NCI-H1694 treated with DMSO at 0.1 percent for 48 hours (cell line): ENCODE measurements at regions not wholly inside any gene's neighbourhood (a gene's known extent, or its start where the extent isn't known, plus 50 kb on each side); places are given as distances from the start of the nearest gene placed in this dataset.
A peak's percentile ranks its signal among the peaks of the same experiment; 100 is the strongest.
"Not testable (repeated sequence)": the region's sequence is repeated elsewhere in the genome, so short reads cannot be mapped to it uniquely, and the experiment has no call there.

Experiments used
- DNase-seq: peaks from one replicate; lab custom pipeline; 2025; lab: John Stamatoyannopoulos, UW

GRCh38 chr5:159645179-159645846 is 271.0 kb upstream of the ADRA1B start:
- no peak for DNase-seq

GRCh38 chr5:159650803-159651202 is 265.5 kb upstream of the ADRA1B start:
- DNase-seq, result no peak

DNA sequence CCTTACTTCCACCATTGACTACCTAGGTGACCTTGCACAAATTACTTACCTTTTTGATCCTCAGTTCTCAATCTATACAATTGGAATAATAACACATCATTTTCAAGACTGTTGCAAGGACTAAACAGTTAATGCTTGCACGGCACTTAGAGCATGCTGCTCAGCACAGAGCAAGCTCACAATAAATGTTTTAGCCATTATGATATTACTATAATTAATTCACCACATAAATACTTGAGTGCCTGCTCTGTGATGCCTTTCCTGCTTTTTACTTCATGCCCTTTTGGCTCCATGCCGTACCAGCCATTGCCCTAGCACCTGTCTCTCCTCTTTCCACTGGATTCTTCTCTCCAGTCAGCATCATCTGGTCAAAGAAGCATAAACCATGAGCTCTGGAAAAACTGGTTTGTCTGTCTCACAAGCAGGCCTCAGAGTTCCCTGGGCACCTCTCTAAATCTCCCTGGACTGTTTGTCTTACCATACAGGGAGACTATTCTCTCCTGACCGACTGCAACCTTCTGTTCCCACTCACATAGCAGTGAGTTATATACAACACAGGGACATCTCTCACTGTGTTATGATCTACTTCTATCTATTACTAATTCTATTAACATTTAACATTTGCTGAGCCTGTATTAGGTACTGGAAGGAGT is 260.4 kb upstream of the ADRA1B start:
- no peak for DNase-seq

DNA sequence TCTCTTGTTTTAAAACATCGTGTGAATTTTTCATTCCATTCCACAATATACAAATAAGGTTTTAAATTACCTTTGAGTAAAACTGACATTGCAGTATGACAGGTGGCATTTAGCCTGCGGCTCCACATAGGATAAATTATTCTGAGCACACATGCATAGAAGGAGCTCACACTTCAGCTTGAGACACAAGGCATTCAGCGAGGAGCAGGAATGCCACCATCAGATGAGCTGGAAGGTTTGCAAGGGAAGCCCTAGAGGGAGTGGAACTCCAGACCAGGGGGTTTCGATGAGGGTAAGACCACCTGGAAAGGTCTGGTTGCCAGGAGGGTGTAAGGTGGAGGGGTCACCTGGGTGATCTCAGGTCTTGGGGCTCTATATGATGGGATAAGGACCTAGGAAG is 259.0 kb upstream of the ADRA1B start:
- no peak for DNase-seq

DNA sequence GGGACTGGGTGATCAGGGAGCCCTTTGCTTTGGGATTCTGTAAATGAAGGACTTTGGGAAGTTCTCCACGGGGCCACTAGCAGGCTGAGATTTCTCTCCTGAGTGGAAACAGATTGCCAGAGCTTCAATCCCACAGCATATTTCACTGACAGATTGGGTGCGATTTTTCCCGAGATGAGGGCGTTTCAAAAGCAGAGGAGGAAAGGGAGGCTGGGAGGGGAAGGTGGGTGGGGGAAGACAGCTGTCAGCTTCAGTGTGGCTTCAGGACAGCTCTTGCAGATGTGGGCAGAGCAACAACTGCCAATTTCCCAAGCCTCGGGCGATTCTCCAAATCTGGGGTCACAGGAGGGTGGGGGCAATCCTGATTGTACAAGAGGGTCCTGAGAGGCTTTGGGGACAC is 258.5 kb upstream of the ADRA1B start:
- peak; percentile 33 for DNase-seq

- DNase-seq, result no peak
Measured at GRCh38 chr5:159658266-159658925, 257.9 kb upstream of the ADRA1B start.

- DNase-seq, result no peak
Measured at GRCh38 chr5:159660401-159660800, 255.9 kb upstream of the ADRA1B start.

- no peak for DNase-seq
Measured at GRCh38 chr5:159663986-159664385, 252.3 kb upstream of the ADRA1B start.

GRCh38 chr5:159667286-159667685 is 249.0 kb upstream of the ADRA1B start:
- no peak for DNase-seq

GRCh38 chr5:159668556-159668955 is 247.7 kb upstream of the ADRA1B start:
- DNase-seq, result no peak

DNA sequence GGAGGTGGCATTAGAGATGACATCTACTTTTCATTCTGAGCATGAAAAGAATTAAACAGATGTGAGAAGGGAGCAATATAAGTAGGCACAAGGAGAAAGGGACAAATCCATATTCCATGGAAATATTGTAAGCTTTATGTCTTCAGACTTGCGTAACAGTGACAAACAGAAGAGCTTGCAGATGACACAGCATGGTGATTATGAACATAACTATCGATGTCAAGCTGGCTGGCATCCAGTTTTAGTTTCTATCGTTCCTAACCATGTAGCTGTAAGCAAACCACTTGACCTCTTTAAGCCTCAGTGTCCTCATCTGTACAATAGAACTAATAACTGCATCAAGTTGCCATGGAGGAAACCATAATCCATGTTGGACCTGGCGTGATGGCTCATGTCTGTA is 246.7 kb upstream of the ADRA1B start:
- DNase-seq, result no peak

- no peak for DNase-seq
Measured at GRCh38 chr5:159671886-159672285, 244.4 kb upstream of the ADRA1B start.

DNA sequence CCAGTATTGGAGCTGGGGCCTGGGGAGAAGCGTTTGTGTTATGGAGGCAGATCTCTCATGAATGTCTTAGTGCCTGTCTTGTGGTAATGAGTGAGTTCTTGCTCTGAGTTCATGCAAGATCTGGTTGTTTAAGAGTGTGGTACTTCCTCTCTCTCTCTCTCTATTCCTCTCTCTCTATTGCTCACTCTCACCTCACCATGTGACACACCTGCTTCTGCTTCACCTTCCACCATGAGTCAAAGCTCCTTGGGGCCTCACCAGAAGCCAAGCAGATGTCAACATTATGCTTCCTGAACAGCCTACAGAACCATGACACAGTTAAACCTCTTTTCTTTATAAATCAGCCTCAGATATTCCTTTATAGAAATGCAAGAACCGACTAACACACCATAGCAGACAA is 242.7 kb upstream of the ADRA1B start:
- DNase-seq, result no peak

- no peak for DNase-seq
Measured at GRCh38 chr5:159678657-159679392, 237.5 kb upstream of the ADRA1B start.

DNA sequence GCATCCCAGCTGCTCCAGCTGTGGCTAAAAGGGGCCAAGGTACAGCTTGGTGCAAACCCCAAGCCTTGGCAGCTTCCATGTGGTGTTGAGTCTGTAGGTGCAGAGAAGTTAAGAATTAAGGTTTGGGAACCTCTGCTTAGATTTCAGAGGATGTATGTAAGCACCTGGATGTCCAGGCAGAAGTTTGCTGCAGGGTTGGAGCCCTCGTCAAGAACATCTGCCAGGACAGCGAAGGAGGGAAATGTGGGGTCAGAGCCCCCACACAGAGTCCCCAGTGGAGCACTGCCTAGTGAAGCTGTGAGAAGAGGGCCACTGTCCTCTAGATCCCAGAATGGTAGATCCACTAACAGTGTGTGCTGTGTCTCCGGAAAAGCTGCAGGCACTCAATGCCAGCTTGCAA is 236.2 kb upstream of the ADRA1B start:
- no peak for DNase-seq

DNA sequence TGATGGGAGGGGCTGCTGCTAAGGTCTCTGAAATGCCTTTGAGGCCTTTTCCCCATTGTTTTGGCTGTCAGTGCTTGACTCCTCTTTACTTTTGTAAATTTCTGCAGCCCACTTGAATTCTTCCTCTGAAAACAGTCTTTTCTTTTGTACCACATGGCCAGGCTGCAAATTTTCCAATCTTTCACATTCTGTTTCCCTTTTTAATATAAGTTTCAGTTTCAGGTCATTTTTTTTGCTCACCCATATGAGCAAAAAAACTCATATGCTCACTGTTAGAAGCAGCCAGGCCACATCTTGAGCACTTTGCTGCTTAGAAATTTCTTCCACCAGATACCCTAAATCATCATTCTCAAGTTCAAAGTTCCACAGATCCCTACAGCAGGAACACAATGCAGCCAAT is 234.6 kb upstream of the ADRA1B start:
- DNase-seq, result no peak

DNA sequence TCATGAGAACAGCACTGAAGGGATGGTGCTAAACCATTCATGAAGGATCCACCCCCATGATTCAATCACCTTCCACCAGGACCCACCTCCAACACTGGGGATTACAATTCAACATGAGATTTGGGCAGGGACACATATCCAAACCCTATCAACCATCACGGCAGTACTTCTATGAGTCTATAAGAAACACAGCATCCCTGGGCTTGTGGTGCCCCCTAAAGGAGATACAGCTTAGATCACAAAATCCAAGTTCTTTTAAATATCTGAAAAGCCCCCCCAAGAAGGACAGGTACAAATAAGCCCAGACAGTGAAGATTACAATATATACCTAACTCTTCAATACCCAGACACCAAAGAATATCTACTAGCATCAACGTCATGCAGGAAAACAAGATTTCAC is 233.7 kb upstream of the ADRA1B start:
- DNase-seq, result no peak

DNA sequence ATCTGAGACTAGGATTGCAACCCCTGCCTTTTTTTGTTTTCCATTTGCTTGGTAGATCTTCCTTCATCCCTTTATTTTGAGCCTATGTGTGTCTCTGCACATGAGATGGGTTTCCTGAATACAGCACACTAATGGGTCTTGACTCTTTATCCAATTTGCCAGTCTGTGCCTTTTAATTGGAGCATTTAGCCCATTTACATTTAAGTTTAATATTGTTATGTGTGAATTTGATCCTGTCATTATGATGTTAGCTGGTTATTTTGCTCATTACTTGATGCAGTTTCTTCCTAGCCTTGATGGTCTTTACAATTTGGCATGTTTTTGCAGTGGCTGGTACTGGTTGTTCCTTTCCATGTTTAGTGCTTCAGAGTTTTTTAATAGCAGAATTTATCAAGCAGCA is 228.4 kb upstream of the ADRA1B start:
- DNase-seq, result not testable (repeated sequence)

DNA sequence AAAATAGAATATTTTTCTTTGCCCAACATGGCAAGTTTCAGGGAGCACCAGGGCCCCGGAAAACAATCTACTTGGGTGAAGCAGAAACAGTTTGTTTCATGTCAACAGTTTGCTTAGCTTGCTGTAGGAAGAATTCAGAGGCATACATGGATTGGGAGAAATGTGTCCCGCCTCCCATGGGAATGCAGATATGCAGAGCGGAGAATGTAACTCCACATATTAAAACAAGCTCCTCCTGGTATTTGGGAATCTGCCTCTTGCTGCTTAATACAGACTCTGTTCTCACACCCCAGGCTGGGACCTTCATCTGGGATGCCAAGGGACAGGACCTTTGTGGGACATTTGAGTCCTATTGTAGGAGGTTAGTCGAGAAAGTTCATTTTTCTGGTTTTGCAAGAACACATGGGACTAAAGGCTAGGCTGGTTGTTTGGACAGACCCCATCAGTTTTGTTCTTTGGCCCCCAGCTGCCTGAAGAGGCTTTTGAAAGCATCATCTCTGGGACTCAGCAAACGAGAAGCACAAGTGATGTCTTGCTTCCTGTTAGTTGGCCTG is 220.5 kb upstream of the ADRA1B start:
- no peak for DNase-seq

DNA sequence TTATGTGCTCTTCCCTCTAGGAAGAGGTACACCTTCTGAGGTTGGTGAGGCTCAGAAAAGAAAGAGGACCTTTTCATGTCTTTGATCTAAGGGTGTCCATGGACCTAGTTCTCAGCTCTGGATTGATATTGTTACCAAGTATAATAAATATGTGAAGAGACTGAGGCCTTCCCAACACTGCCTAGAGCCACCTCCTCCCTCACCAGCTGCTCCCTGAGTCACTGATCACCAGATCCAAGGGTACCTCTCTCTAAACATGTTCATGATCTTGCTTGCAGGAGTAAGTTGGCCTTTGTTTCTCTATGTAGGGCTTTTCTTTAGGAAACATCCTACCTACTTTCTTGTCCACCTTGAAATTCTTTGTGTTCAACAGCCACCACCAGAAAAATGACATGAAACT is 218.8 kb upstream of the ADRA1B start:
- DNase-seq, result no peak

DNA sequence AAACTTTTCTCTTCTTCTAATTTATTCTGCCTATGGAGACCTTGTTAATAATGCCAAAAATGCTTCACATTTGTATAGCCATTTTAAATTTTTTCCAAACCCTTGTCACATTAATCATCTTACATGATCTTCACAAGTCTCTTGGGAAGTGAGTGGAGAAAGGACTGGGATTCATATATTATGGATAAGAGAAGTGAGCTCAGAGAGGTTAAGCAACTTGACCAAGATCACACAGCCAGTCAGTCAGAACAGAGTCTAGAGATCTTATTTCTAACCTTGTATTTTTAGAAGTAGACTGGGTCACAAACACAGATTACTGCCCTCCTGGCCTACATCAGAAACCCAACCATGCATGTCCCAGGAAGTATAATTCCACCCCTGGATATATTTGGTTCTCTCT is 218.0 kb upstream of the ADRA1B start:
- no peak for DNase-seq

DNA sequence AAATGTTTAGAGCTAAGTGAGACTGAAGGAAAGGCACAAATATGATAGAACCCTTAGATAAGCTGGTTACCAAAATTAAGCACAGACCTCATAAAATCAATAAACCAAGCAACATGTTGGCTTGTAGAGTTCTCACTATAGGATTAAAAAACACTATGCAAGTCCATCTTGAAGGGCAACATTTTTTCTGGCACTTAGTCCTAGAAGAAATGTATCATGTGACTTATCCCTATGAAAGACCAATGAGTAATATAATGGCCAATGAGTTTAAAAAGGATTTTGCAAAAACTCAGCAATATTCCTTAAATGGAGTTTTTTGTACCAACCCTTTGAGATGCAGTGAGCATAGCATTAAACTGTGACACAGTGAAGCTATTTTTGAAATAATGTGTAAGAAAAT is 216.3 kb upstream of the ADRA1B start:
- DNase-seq, result no peak

DNA sequence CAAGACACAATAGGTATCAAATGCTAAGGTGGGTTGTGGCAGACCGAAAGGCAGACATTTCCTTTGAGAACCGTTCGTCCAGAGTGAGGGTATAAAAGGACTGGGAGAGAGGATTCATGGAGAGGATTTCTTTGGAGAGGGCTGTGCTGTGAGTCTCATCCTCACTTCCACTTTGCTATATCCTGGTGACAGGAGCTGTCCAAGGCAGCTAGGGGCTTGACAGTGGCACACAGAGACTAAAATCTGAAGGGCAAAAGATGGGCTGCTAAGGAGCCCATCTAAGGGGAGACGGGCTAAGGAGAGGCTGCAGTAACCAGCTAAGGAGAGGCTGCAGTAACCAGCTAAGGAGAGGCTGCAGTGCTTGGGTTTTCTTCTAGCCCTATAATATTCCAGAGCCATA is 214.0 kb upstream of the ADRA1B start:
- DNase-seq, result no peak
